NCI-H2227 treated with DMSO at 0.1 percent for 48 hours (cell line): ENCODE measurements at regions not wholly inside any gene's neighbourhood (a gene's known extent, or its start where the extent isn't known, plus 50 kb on each side); places are given as distances from the start of the nearest gene placed in this dataset.
"Not testable (repeated sequence)": the region's sequence is repeated elsewhere in the genome, so short reads cannot be mapped to it uniquely, and the experiment has no call there.

Source experiments
- DNase-seq: peaks from one replicate; lab custom pipeline; 2025; lab: John Stamatoyannopoulos, UW

- DNase-seq, result not testable (repeated sequence)
Measured at GRCh38 chr6:121636217-121636616, 200.8 kb downstream of the GJA1 start.

- no peak for DNase-seq
Measured at GRCh38 chr6:121639021-121639420, 203.6 kb downstream of the GJA1 start.

GRCh38 chr6:121641158-121641557 is 205.7 kb downstream of the GJA1 start:
- no peak for DNase-seq

GRCh38 chr6:121645100-121645745 is 209.8 kb downstream of the GJA1 start:
- DNase-seq, result no peak

- no peak for DNase-seq
Measured at GRCh38 chr6:121647905-121648304, 212.5 kb downstream of the GJA1 start.

GRCh38 chr6:121649951-121650350 is 214.5 kb downstream of the GJA1 start:
- DNase-seq, result no peak

- DNase-seq, result no peak
Measured at GRCh38 chr6:121651420-121651819, 216.0 kb downstream of the GJA1 start.

- DNase-seq, result no peak
Measured at GRCh38 chr6:121652223-121652622, 216.8 kb downstream of the GJA1 start.

- DNase-seq, result no peak
Measured at GRCh38 chr6:121652726-121653623, 217.5 kb downstream of the GJA1 start.

- DNase-seq, result no peak
Measured at GRCh38 chr6:121653624-121654008, 218.2 kb downstream of the GJA1 start.

GRCh38 chr6:121657972-121658371 is 222.5 kb downstream of the GJA1 start:
- no peak for DNase-seq

GRCh38 chr6:121660277-121660676 is 224.8 kb downstream of the GJA1 start:
- DNase-seq, result no peak

GRCh38 chr6:121663292-121663810 is 227.9 kb downstream of the GJA1 start:
- DNase-seq, result no peak

- no peak for DNase-seq
Measured at GRCh38 chr6:121664158-121664557, 228.7 kb downstream of the GJA1 start.

- peak; percentile 13 for DNase-seq
Measured at GRCh38 chr6:121666814-121667213, 231.4 kb downstream of the GJA1 start.

- no peak for DNase-seq
Measured at GRCh38 chr6:121668259-121668658, 232.8 kb downstream of the GJA1 start.

GRCh38 chr6:121670511-121670910 is 235.1 kb downstream of the GJA1 start:
- no peak for DNase-seq

GRCh38 chr6:121677571-121677970 is 242.1 kb downstream of the GJA1 start:
- no peak for DNase-seq

- DNase-seq, result no peak
Measured at GRCh38 chr6:121678245-121678644, 242.8 kb downstream of the GJA1 start.

GRCh38 chr6:121680058-121680457 is 244.6 kb downstream of the GJA1 start:
- DNase-seq, result no peak

- no peak for DNase-seq
Measured at GRCh38 chr6:121682666-121683065, 247.2 kb downstream of the GJA1 start.

GRCh38 chr6:121685806-121686205 is 250.4 kb downstream of the GJA1 start:
- DNase-seq, result not testable (repeated sequence)

GRCh38 chr6:121686611-121687023 is 251.2 kb downstream of the GJA1 start:
- DNase-seq, result peak; percentile 12
